Endothelial cell of umbilical vein (primary cell): ENCODE measurements at regions not wholly inside any gene's neighbourhood (a gene's known extent, or its start where the extent isn't known, plus 50 kb on each side); places are given as distances from the start of the nearest gene placed in this dataset.

ENCODE experiments used
- BruUV-seq: library from RNA; stranded (reverse); fragments of 400-500 nt; replicated peaks from 2 replicates; lab custom pipeline; 2021; lab: Mats Ljungman, UMichigan
- CTCF ChIA-PET: fragments of 300-600, 350-600 bp; sonication (Branson Sonifier 250); formaldehyde crosslinking; loops from one replicate; lab custom pipeline; 2021; ENCODE audit warnings: antibody characterized with exemption, inconsistent platforms; lab: Charles Lee
- POLR2A ChIA-PET: fragments of 300-600, 350-600 bp; sonication (Branson Sonifier 250); formaldehyde crosslinking; loops from one replicate; lab custom pipeline; 2021; ENCODE audit warnings: antibody characterized with exemption, inconsistent platforms; lab: Charles Lee
- DNase-seq: peaks from one replicate; pipeline ENCODE4 v3.0.0-alpha.2; 2011; ENCODE audit warnings: low read depth, low spot score
- FAIRE-seq: peaks from 2 replicates; lab custom pipeline; 2011; peaks lifted over from hg19 to GRCh38; lab: Jason Lieb, UNC
- H2AFZ ChIP-seq: 2 replicates; pipeline ENCODE4 v1.6.0; 2012; ENCODE audit warnings: low read depth, low read length, control low read depth, inconsistent platforms
- H3K27ac ChIP-seq: 2 replicates; pipeline ENCODE4 v1.5.1; 2011; ENCODE audit warnings: low read depth, mild to moderate bottlenecking, control low read depth, low read length, moderate library complexity; ENCODE audit not compliant: insufficient read depth
- H3K27me3 ChIP-seq, 2 experiments: 2 replicates each; pipeline versions ENCODE4 v1.6.0 to v1.6.1; 2011; ENCODE audit warnings: low read length in 2 of 2, mixed read lengths in 1 of 2; ENCODE audit not compliant: control insufficient read depth in 2 of 2, insufficient read depth in 2 of 2
- H3K36me3 ChIP-seq, 2 experiments: 2 replicates in 1 of 2; 3 replicates in 1 of 2; pipeline ENCODE4 v1.5.1; 2011; ENCODE audit warnings: low read length in 2 of 2, mild to moderate bottlenecking in 1 of 2, moderate library complexity in 1 of 2; ENCODE audit not compliant: control insufficient read depth in 2 of 2, insufficient read depth in 2 of 2; ENCODE audit errors: extremely low read depth in 1 of 2
- H3K4me1 ChIP-seq: 3 replicates; pipeline ENCODE4 v1.5.1; 2011; ENCODE audit warnings: mild to moderate bottlenecking, low read length; ENCODE audit not compliant: control insufficient read depth, insufficient read depth; ENCODE audit errors: extremely low read depth
- H3K4me2 ChIP-seq: 2 replicates; pipeline ENCODE4 v1.6.1; 2011; ENCODE audit warnings: low read length, control low read depth, mixed read lengths; ENCODE audit not compliant: insufficient read depth
- H3K4me3 ChIP-seq, 3 experiments: fragments of 200-600 bp in 1 of 3; sonication (generic), shearing (Covaris generic) in 1 of 3; replicated peaks in 1 of 3; 2 replicates each; pipeline ENCODE4 v1.5.1; 2011 to 2016; ENCODE audit warnings: control low read depth in 3 of 3, low read length in 3 of 3, mild to moderate bottlenecking in 2 of 3, inconsistent platforms in 1 of 3, low read depth in 1 of 3, moderate library complexity in 1 of 3; ENCODE audit not compliant: insufficient read depth in 1 of 3
- H3K79me2 ChIP-seq: 2 replicates; pipeline ENCODE4 v1.6.0; 2012; ENCODE audit warnings: low read length, inconsistent platforms; ENCODE audit not compliant: control insufficient read depth, insufficient read depth
- H3K9ac ChIP-seq: replicated peaks from 2 replicates; pipeline ENCODE3; 2011; ENCODE audit warnings: low read length, control low read depth; ENCODE audit not compliant: insufficient read depth; ENCODE audit errors: extremely low read depth
- H3K9me1 ChIP-seq: replicated peaks from 3 replicates; pipeline ENCODE4 v1.6.0; 2011; ENCODE audit warnings: mild to moderate bottlenecking, low read length; ENCODE audit not compliant: control insufficient read depth, insufficient read depth; ENCODE audit errors: extremely low read depth
- H3K9me3 ChIP-seq: replicated peaks from 2 replicates; pipeline ENCODE4 v1.5.1; 2012; ENCODE audit warnings: low read length, inconsistent platforms; ENCODE audit not compliant: control insufficient read depth, insufficient read depth
- H4K20me1 ChIP-seq: replicated peaks from 2 replicates; pipeline ENCODE3; 2011; ENCODE audit warnings: mild to moderate bottlenecking, low read length; ENCODE audit not compliant: control insufficient read depth, insufficient read depth; ENCODE audit errors: extremely low read depth
- CTCF ChIP-seq, 2 donors: IDR thresholded peaks; 1 replicate in 1 of 2; 2 replicates in 1 of 2; pipeline ENCODE4 v1.5.1; 2011; ENCODE audit warnings: low read length in 2 of 2, mild to moderate bottlenecking in 2 of 2, moderate library complexity in 2 of 2, control low read depth in 1 of 2, inconsistent platforms in 1 of 2, low read depth in 1 of 2; ENCODE audit not compliant: insufficient read depth in 1 of 2; ENCODE audit errors: extremely low read depth in 1 of 2
- EZH2 ChIP-seq: IDR thresholded peaks from 2 replicates; pipeline ENCODE4 v1.6.1; 2012; ENCODE audit warnings: borderline replicate concordance, low read depth, mild to moderate bottlenecking, moderate library complexity, low read length, inconsistent platforms; ENCODE audit not compliant: severe bottlenecking
- FOS ChIP-seq: IDR thresholded peaks from 2 replicates; pipeline ENCODE4 v1.6.1; 2011; ENCODE audit warnings: mild to moderate bottlenecking, low read length, moderate library complexity, borderline replicate concordance; ENCODE audit not compliant: insufficient read depth
- GATA2 ChIP-seq: IDR thresholded peaks from 2 replicates; pipeline ENCODE4 v1.7.0; 2011; ENCODE audit warnings: low read depth, mild to moderate bottlenecking, moderate library complexity, mixed read lengths, low read length; ENCODE audit not compliant: insufficient read length, insufficient read depth
- JUN ChIP-seq: IDR thresholded peaks from 2 replicates; pipeline ENCODE4 v1.6.1; 2011; ENCODE audit warnings: borderline replicate concordance, low read depth; ENCODE audit not compliant: insufficient read length, insufficient read depth
- MAX ChIP-seq: IDR thresholded peaks from 2 replicates; pipeline ENCODE4 v1.6.1; 2011; ENCODE audit not compliant: insufficient read depth, insufficient read length
- POLR2A ChIP-seq: IDR thresholded peaks from 2 replicates; pipeline ENCODE4 v1.6.1; 2012; ENCODE audit warnings: low read depth, mild to moderate bottlenecking, control low read depth, low read length
- POLR2AphosphoS5 ChIP-seq: IDR thresholded peaks from 2 replicates; pipeline ENCODE4 v1.6.1; 2012; ENCODE audit warnings: low read depth, mild to moderate bottlenecking, control low read depth, low read length, moderate library complexity; ENCODE audit not compliant: insufficient read depth
- dilution Hi-C: fragments of 300-500 bp; cut with MboI; formaldehyde crosslinking; loops from one replicate; pipeline ENCODE4 v1.15.0; 2019; ENCODE audit warnings: low sequenced_read_pairs; ENCODE audit not compliant: extremely low pct_ligation_motif_present
- intact Hi-C: fragments of 100-400 bp; cut with micrococcal nuclease; formaldehyde crosslinking; loops from one replicate; pipeline ENCODE4 v1.10.0; 2022

- BruUV-seq: no TSS peak
- ChIA-PET CTCF (no interaction called here), POLR2A (no interaction called here)
- DNase-seq (no peak), FAIRE-seq (no peak)
- TF ChIP-seq POLR2A (no peak), FOS (no peak)
- H4K20me1 ChIP-seq: no peaks in the 10 kb centered on the region
- H3K9me1 ChIP-seq: no peaks in the 10 kb centered on the region
- dilution Hi-C loops (no loop called here), intact Hi-C loops (no loop called here)
- H3K4me3 ChIP-seq: no peak overlapping the region
- H3K27me3 ChIP-seq: no peaks in the 10 kb centered on the region
- H3K4me2 ChIP-seq: no peak overlapping the region
- no peaks in the 10 kb centered on the region for H3K79me2 ChIP-seq
- no peak overlapping the region for H3K27ac ChIP-seq
- no peaks in the 10 kb centered on the region for H3K4me1 ChIP-seq
- H2AFZ ChIP-seq: no peak overlapping the region
- H3K9me3 ChIP-seq: no peaks in the 10 kb centered on the region
- no peak overlapping the region for H3K9ac ChIP-seq
- no peaks in the 10 kb centered on the region for H3K36me3 ChIP-seq
Measured at GRCh38 chrX:39456894-39457604, 640.7 kb downstream of the BCOR start.

- Histone ChIP-seq H3K4me1 (no peaks in the 10 kb centered on the region), H3K9me1 (no peaks in the 10 kb centered on the region), H3K27me3 (no peaks in the 10 kb centered on the region), H3K9ac (no peak overlapping the region), H3K27ac (no peak overlapping the region), H3K4me2 (no peak overlapping the region), H3K4me3 (no peak overlapping the region), H3K36me3 (no peaks in the 10 kb centered on the region), H2AFZ (no peak overlapping the region), H4K20me1 (no peaks in the 10 kb centered on the region), H3K9me3 (no peaks in the 10 kb centered on the region), H3K79me2 (no peaks in the 10 kb centered on the region)
- DNase-seq: no peak
- POLR2A ChIA-PET: no interaction called here
- intact Hi-C loops: no loop called here
- CTCF ChIA-PET: no interaction called here
- BruUV-seq: no TSS peak
- TF ChIP-seq POLR2AphosphoS5 (no peak), EZH2 (no peak), CTCF (IDR thresholded peaks at IDR 0.05; ENCODE audit: extremely low read depth in 1 of 2, insufficient read depth in 1 of 2, low read depth in 1 of 2, low read length in 2 of 2) (no peak), MAX (no peak), JUN (no peak), POLR2A (no peak), FOS (no peak), GATA2 (no peak)
- dilution Hi-C loops: no loop called here
- FAIRE-seq: no peak
Measured at GRCh38 chrX:39458779-39459178, 639.0 kb downstream of the BCOR start.
